Thyroid gland (tissue), 4 donors: ENCODE measurements at regions not wholly inside any gene's neighbourhood (a gene's known extent, or its start where the extent isn't known, plus 50 kb on each side); places are given as distances from the start of the nearest gene placed in this dataset.

Experiments used
- DNase-seq, 2 donors: peaks; one replicate each; pipeline ENCODE4 v3.0.0-alpha.2; 2019
- H3K27ac ChIP-seq, 3 donors: fragments of 200-600 bp; sonication (generic); 1 replicate in 2 of 3; 2 replicates in 1 of 3; pipeline ENCODE4 v1.5.1; 2016 to 2019; ENCODE audit warnings: mild to moderate bottlenecking in 1 of 3, moderate library complexity in 1 of 3
- H3K27me3 ChIP-seq: fragments of 200-600 bp; sonication (generic); one replicate; pipeline ENCODE4 v1.5.1; 2019
- H3K36me3 ChIP-seq, 2 donors: fragments of 200-600 bp; sonication (generic); one replicate each; pipeline ENCODE4 v1.5.1; 2016 to 2019
- H3K4me1 ChIP-seq, 2 donors: fragments of 200-600 bp; sonication (generic); one replicate each; pipeline ENCODE4 v1.5.1; 2017 to 2019
- H3K4me3 ChIP-seq, 3 donors: fragments of 200-600 bp; sonication (generic); replicated peaks in 1 of 3; 1 replicate in 2 of 3; 2 replicates in 1 of 3; pipeline ENCODE4 v1.5.1; 2016; ENCODE audit warnings: mild to moderate bottlenecking in 1 of 3
- H3K9me3 ChIP-seq: fragments of 200-600 bp; sonication (generic); one replicate; pipeline ENCODE4 v1.5.1; 2017
- CTCF ChIP-seq, 6 experiments: fragments of 200-600 bp in 3 of 6; fragments of 450-650 bp in 3 of 6; sonication (generic) in 3 of 6; IDR thresholded peaks; one replicate each; pipeline ENCODE4 v1.5.1; 2016 to 2019; ENCODE audit warnings: antibody characterized with exemption in 6 of 6, mild to moderate bottlenecking in 2 of 6, inconsistent platforms in 1 of 6, moderate library complexity in 1 of 6
- POLR2A ChIP-seq, 2 donors: fragments of 450-650 bp; IDR thresholded peaks; one replicate each; pipeline ENCODE4 v1.6.1; 2017; ENCODE audit warnings: antibody characterized with exemption in 2 of 2, mild to moderate bottlenecking in 2 of 2, moderate library complexity in 1 of 2
- WGBS, 2 donors: methylation state at CpG; one replicate each; pipeline ENCODE4 v1.1.5; 2017; 5-methylcytosine and 5-hydroxymethylcytosine counted together
- intact Hi-C: fragments of 100-400 bp; cut with DNase I; formaldehyde crosslinking; loops from one replicate; pipeline ENCODE4 v1.15.1; 2023

GRCh38 chr4:104870495-104871233 lies 276.0 kb upstream of the TET2 start:
- Histone ChIP-seq H3K36me3 (no peaks in the 10 kb centered on the region), H3K9me3 (no peaks in the 10 kb centered on the region), H3K27me3 (no peaks in the 10 kb centered on the region), H3K4me3 (no peak overlapping the region), H3K27ac (no peak overlapping the region), H3K4me1 (no peaks in the 10 kb centered on the region)
- TF ChIP-seq POLR2A (IDR thresholded peaks at IDR 0.05), result no peak
- no peak for TF ChIP-seq CTCF (IDR thresholded peaks at IDR 0.05)
- intact Hi-C loops, result no loop called here
- no peak for DNase-seq
- 69 to 78% methylated on average over 2 of the region's 2 CpGs for WGBS, 2 donors

GRCh38 chr4:104878936-104879335 lies 267.7 kb upstream of the TET2 start:
- H3K9me3 ChIP-seq, result no peaks in the 10 kb centered on the region
- no peaks in the 10 kb centered on the region for H3K4me1 ChIP-seq
- H3K27ac ChIP-seq, result no peak overlapping the region
- no peak for TF ChIP-seq CTCF (IDR thresholded peaks at IDR 0.05)
- TF ChIP-seq POLR2A (IDR thresholded peaks at IDR 0.05), result no peak
- no peak for DNase-seq
- no peaks in the 10 kb centered on the region for H3K27me3 ChIP-seq
- no peak overlapping the region for H3K4me3 ChIP-seq
- H3K36me3 ChIP-seq, result no peaks in the 10 kb centered on the region
- intact Hi-C loops, result no loop called here

- 11 to 17% methylated on average over 4 of the region's 4 CpGs for WGBS, 2 donors
- H3K4me3 ChIP-seq, result no peak overlapping the region
Measured at GRCh38 chr4:104879367-104879766, 267.3 kb upstream of the TET2 start.

GRCh38 chr4:104879854-104880253 lies 266.8 kb upstream of the TET2 start:
- intact Hi-C loops, result no loop called here
- TF ChIP-seq POLR2A (IDR thresholded peaks at IDR 0.05) (no peak), CTCF (IDR thresholded peaks at IDR 0.05) (no peak)
- 69 to 98% methylated on average over 2 of the region's 2 CpGs for WGBS, 2 donors
- DNase-seq, result no peak
- no peak overlapping the region for H3K4me3 ChIP-seq
- H3K27ac ChIP-seq, result no peak overlapping the region
- H3K4me1 ChIP-seq, result no peaks in the 10 kb centered on the region
- no peaks in the 10 kb centered on the region for H3K9me3 ChIP-seq
- no peaks in the 10 kb centered on the region for H3K36me3 ChIP-seq
- H3K27me3 ChIP-seq, result no peaks in the 10 kb centered on the region

More at GRCh38 chr4:104879367-104879766, 267.3 kb upstream of the TET2 start:
- no peak overlapping the region for H3K27ac ChIP-seq
- H3K9me3 ChIP-seq, result no peaks in the 10 kb centered on the region
- no peak for DNase-seq
- TF ChIP-seq POLR2A (IDR thresholded peaks at IDR 0.05) (no peak), CTCF (IDR thresholded peaks at IDR 0.05) (no peak)
- intact Hi-C loops, result no loop called here
- no peaks in the 10 kb centered on the region for H3K27me3 ChIP-seq
- H3K4me1 ChIP-seq, result no peaks in the 10 kb centered on the region
- H3K36me3 ChIP-seq, result no peaks in the 10 kb centered on the region

GRCh38 chr4:104881136-104881886 lies 265.4 kb upstream of the TET2 start:
- H3K9me3 ChIP-seq, result no peaks in the 10 kb centered on the region
- H3K4me3 ChIP-seq, result no peak overlapping the region
- intact Hi-C loops, result no loop called here
- H3K27me3 ChIP-seq, result no peaks in the 10 kb centered on the region
- no peaks in the 10 kb centered on the region for H3K36me3 ChIP-seq
- no peak for TF ChIP-seq POLR2A (IDR thresholded peaks at IDR 0.05)
- no peak for TF ChIP-seq CTCF (IDR thresholded peaks at IDR 0.05)
- WGBS, 2 donors, result 91 to 100% methylated on average over 1 of the region's 1 CpG
- no peak for DNase-seq
- no peaks in the 10 kb centered on the region for H3K4me1 ChIP-seq
- H3K27ac ChIP-seq, result no peak overlapping the region
